Breast epithelium (tissue), 3 donors: ENCODE measurements at regions not wholly inside any gene's neighbourhood (a gene's known extent, or its start where the extent isn't known, plus 50 kb on each side); places are given as distances from the start of the nearest gene placed in this dataset.

Experiments used
- CTCF ChIP-seq, 3 donors: fragments of 450-650 bp; IDR thresholded peaks; one replicate each; pipeline ENCODE4 v1.5.1; 2016 to 2017; ENCODE audit warnings: antibody characterized with exemption in 3 of 3, mild to moderate bottlenecking in 3 of 3, moderate library complexity in 3 of 3
- POLR2A ChIP-seq: fragments of 450-650 bp; IDR thresholded peaks from one replicate; pipeline ENCODE4 v1.6.1; 2016; ENCODE audit warnings: antibody characterized with exemption, mild to moderate bottlenecking, moderate library complexity

- no peak for TF ChIP-seq CTCF (IDR thresholded peaks at IDR 0.05)
- TF ChIP-seq POLR2A = no peak
Measured at GRCh38 chr11:109983358-109983757, 109.8 kb upstream of the ZC3H12C start.
